ENCODE measurements at regions not wholly inside any gene's neighbourhood (a gene's known extent, or its start where the extent isn't known, plus 50 kb on each side); places are given as distances from the start of the nearest gene placed in this dataset.

- TF ChIP-seq SIN3A (conservative IDR thresholded peaks at IDR 0.05 in 1 of 2, IDR thresholded peaks at IDR 0.05 in 1 of 2; ENCODE audit: low read depth in 1 of 2, low read length in 2 of 2) (no peak), SRF (IDR thresholded peaks at IDR 0.05; ENCODE audit: low read depth, low read length) (no peak), SP2 (IDR thresholded peaks at IDR 0.05; ENCODE audit: low read length) (no peak), CHD2 (IDR thresholded peaks at IDR 0.05; ENCODE audit: low read length) (no peak), POLR2AphosphoS5 (IDR thresholded peaks at IDR 0.05; ENCODE audit: low read depth, low read length) (no peak), HDAC6 (IDR thresholded peaks at IDR 0.05; ENCODE audit: low read depth, low read length) (no peak)
Observed at GRCh38 chr18:28398471-28398870, 221.5 kb upstream of the CDH2 start (continued).
